ENCODE measurements at regions not wholly inside any gene's neighbourhood (a gene's known extent, or its start where the extent isn't known, plus 50 kb on each side); places are given as distances from the start of the nearest gene placed in this dataset.

GRCh38 chr3:69566275-69566674, 173.0 kb upstream of the MITF start:
- ChIA-PET CTCF (no interaction called here), POLR2A (interaction anchor here (0.6 kb wide), 1 partner anchor 576 kb away, joined by 4 read pairs; no protein-coding TSS in a partner anchor)
- TF ChIP-seq RELA (CRISPR knock-in tag; IDR thresholded peaks at IDR 0.05; ENCODE audit: borderline replicate concordance), result no peak
- DNase-seq (ENCODE audit: low spot score), result no peak
- Mint-ChIP-seq H3K4me1 (no peaks in the 10 kb centered on the region), H3K9me3 (no peaks in the 10 kb centered on the region; the same call in 1 of the 2 replicates), H3K36me3 (no peaks in the 10 kb centered on the region), H3K4me3 (no peak overlapping the region), H3K27me3 (ENCODE audit: low read depth) (no peaks in the 10 kb centered on the region), H3K27ac (no peak overlapping the region)
- ATAC-seq, result no peak

- Mint-ChIP-seq H3K27me3 (ENCODE audit: low read depth) (no peaks in the 10 kb centered on the region), H3K4me3 (no peak overlapping the region), H3K4me1 (no peaks in the 10 kb centered on the region), H3K9me3 (no peaks in the 10 kb centered on the region; the same call in 1 of the 2 replicates), H3K27ac (no peak overlapping the region), H3K36me3 (no peaks in the 10 kb centered on the region)
- CTCF ChIA-PET, result interaction anchor here (0.6 kb wide), 1 partner anchor 150 kb away, joined by 3 read pairs; no protein-coding TSS in a partner anchor
- ATAC-seq (no peak), DNase-seq (ENCODE audit: low spot score) (no peak)
- POLR2A ChIA-PET, result no interaction called here
- TF ChIP-seq ZSCAN18 (CRISPR knock-in tag; IDR thresholded peaks at IDR 0.05) (no peak), CREB1 (CRISPR knock-in tag; IDR thresholded peaks at IDR 0.05) (no peak), RELA (CRISPR knock-in tag; IDR thresholded peaks at IDR 0.05; ENCODE audit: borderline replicate concordance) (no peak), ZNF423 (CRISPR knock-in tag; IDR thresholded peaks at IDR 0.05) (no peak), ZNF671 (CRISPR knock-in tag; IDR thresholded peaks at IDR 0.05) (no peak), USF1 (CRISPR knock-in tag; IDR thresholded peaks at IDR 0.05) (no peak), PRDM15 (CRISPR knock-in tag; IDR thresholded peaks at IDR 0.05) (no peak), OVOL2 (CRISPR knock-in tag; IDR thresholded peaks at IDR 0.05; ENCODE audit: borderline replicate concordance) (no peak), NFYB (CRISPR knock-in tag; conservative IDR thresholded peaks at IDR 0.05; ENCODE audit: low read depth) (no peak), PRRX2 (CRISPR knock-in tag; IDR thresholded peaks at IDR 0.05) (no peak), ERG (CRISPR knock-in tag; IDR thresholded peaks at IDR 0.05) (no peak), ZNF138 (CRISPR knock-in tag; conservative IDR thresholded peaks at IDR 0.05) (no peak), CDX4 (CRISPR knock-in tag; IDR thresholded peaks at IDR 0.05; ENCODE audit: borderline replicate concordance) (no peak), HMGXB4 (CRISPR knock-in tag; IDR thresholded peaks at IDR 0.05) (no peak), TP53 (CRISPR knock-in tag; IDR thresholded peaks at IDR 0.05) (no peak), FOXJ3 (CRISPR knock-in tag; IDR thresholded peaks at IDR 0.05; ENCODE audit: borderline replicate concordance) (no peak), USF2 (CRISPR knock-in tag; IDR thresholded peaks at IDR 0.05) (no peak), MXD4 (CRISPR knock-in tag; IDR thresholded peaks at IDR 0.05; ENCODE audit: borderline replicate concordance) (no peak)
Measured at GRCh38 chr3:69565316-69565715, 173.9 kb upstream of the MITF start.

Data from WTC11 (cell line).